OCI-LY3 (cell line): ENCODE measurements at regions not wholly inside any gene's neighbourhood (a gene's known extent, or its start where the extent isn't known, plus 50 kb on each side); places are given as distances from the start of the nearest gene placed in this dataset.
"Not testable (repeated sequence)": the region's sequence is repeated elsewhere in the genome, so short reads cannot be mapped to it uniquely, and the experiment has no call there.

Source experiments
- EZH2phosphoT487 ChIP-seq: fragments of 200-600 bp; shearing (Covaris generic); IDR thresholded peaks from 2 replicates; pipeline ENCODE4 v1.6.1; 2018; ENCODE audit warnings: antibody characterized with exemption, mixed run types, low read depth
- TF ChIP-seq, protein P1 (sequence below): fragments of 200-600, 300-600 bp; sonication (generic); IDR thresholded peaks from 2 replicates; pipeline ENCODE4 v1.5.1; 2014; ENCODE audit warnings: antibody characterized with exemption, low read length, low read depth

DNA sequence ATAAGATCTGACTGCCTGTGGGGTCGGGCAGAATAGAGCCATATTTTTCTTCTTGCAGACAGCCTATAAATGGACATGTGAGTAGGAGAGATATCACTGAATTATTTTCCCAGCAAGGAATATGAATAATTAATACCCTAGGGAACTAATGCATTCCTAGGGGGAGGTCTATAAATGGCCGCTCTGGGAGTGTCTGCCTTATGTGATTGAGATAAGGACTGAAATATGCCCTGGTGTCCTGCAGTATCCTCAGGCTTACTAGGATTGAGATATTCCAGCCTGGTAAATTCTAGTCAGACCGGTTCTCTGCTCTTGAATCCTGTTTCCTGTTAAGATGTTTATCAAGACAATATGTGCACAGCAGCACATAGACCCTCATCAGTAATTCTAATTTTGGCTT is 1399.4 kb downstream of the GATA3 start:
- TF ChIP-seq, protein P1, sequence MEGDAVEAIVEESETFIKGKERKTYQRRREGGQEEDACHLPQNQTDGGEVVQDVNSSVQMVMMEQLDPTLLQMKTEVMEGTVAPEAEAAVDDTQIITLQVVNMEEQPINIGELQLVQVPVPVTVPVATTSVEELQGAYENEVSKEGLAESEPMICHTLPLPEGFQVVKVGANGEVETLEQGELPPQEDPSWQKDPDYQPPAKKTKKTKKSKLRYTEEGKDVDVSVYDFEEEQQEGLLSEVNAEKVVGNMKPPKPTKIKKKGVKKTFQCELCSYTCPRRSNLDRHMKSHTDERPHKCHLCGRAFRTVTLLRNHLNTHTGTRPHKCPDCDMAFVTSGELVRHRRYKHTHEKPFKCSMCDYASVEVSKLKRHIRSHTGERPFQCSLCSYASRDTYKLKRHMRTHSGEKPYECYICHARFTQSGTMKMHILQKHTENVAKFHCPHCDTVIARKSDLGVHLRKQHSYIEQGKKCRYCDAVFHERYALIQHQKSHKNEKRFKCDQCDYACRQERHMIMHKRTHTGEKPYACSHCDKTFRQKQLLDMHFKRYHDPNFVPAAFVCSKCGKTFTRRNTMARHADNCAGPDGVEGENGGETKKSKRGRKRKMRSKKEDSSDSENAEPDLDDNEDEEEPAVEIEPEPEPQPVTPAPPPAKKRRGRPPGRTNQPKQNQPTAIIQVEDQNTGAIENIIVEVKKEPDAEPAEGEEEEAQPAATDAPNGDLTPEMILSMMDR, result not testable (repeated sequence)
- TF ChIP-seq EZH2phosphoT487, result not testable (repeated sequence)
